VCaP (cell line): ENCODE measurements at regions not wholly inside any gene's neighbourhood (a gene's known extent, or its start where the extent isn't known, plus 50 kb on each side); places are given as distances from the start of the nearest gene placed in this dataset.

Experiments
- H3K27ac ChIP-seq: fragments of 450-650 bp; 2 replicates; pipeline ENCODE4 v1.5.1; 2017
- TF ChIP-seq, protein P1 (sequence below): fragments of 450-650 bp; conservative IDR thresholded peaks from 2 replicates; pipeline ENCODE4 v1.5.1; 2017; ENCODE audit warnings: mild to moderate bottlenecking, moderate library complexity

DNA sequence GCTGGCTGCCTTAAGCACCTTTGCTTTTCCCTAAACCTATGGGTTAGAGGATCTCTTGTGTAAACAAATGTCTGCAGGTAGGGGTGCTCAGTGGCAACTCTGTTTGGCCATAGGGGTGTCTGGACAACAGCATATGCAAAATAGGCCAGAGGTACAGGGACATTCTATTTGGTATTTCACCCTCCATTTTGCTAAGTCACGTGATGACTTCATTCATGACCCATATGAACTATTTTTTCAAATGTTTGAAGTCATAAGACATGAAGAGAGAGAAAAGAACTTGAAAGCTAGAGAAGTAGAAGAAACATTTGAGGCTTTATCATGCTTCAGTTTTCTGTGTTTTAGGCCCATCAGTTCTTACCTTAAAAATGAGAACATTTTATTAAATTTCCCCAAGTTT lies 370.2 kb downstream of the GADD45G start:
- no peak overlapping the region for H3K27ac ChIP-seq
- TF ChIP-seq, protein P1, sequence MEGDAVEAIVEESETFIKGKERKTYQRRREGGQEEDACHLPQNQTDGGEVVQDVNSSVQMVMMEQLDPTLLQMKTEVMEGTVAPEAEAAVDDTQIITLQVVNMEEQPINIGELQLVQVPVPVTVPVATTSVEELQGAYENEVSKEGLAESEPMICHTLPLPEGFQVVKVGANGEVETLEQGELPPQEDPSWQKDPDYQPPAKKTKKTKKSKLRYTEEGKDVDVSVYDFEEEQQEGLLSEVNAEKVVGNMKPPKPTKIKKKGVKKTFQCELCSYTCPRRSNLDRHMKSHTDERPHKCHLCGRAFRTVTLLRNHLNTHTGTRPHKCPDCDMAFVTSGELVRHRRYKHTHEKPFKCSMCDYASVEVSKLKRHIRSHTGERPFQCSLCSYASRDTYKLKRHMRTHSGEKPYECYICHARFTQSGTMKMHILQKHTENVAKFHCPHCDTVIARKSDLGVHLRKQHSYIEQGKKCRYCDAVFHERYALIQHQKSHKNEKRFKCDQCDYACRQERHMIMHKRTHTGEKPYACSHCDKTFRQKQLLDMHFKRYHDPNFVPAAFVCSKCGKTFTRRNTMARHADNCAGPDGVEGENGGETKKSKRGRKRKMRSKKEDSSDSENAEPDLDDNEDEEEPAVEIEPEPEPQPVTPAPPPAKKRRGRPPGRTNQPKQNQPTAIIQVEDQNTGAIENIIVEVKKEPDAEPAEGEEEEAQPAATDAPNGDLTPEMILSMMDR = no peak

DNA sequence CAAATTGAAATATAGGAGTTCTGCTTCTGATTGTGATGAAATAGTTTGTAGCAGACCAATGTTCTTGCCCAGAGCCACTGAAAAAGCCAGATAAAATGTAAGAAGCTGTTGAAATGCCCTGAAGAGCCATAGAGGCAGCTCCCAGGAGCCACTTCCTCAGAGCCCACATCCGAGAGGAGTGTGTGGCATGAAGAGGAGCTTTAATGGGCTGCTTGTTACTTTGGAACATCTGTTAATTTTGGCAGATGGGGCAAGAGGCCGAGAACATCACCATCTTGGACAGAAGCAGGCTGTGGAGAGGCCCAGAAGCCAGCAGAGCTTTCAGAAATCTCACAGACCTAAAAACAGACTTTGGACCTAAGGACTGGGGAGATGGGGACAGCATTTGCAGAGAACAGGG lies 370.8 kb downstream of the GADD45G start:
- TF ChIP-seq, protein P1 = no peak
- H3K27ac ChIP-seq = no peak overlapping the region

DNA sequence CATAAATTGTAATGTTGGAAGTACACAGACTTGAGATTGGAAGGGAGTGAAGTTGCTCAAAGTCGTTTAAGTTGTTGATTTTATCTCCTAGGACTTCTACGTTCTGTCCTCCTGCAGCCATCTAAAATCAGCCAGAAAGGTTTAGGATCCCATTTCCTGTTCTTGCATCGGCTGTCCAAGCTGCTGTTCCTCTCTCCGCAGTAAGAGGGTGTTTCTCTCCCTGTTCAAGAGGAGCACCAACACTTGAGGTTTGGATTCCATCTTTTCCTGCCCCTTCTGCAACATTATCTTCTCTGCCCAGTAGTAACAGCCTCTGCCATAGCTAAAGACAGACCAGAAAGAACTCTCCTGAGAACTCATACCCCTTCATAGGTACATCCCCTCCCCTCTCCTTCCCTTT lies 373.4 kb downstream of the GADD45G start:
- TF ChIP-seq, protein P1 = peak; percentile 3; the same call in 1 of the 2 replicates
- H3K27ac ChIP-seq = no peak overlapping the region

DNA sequence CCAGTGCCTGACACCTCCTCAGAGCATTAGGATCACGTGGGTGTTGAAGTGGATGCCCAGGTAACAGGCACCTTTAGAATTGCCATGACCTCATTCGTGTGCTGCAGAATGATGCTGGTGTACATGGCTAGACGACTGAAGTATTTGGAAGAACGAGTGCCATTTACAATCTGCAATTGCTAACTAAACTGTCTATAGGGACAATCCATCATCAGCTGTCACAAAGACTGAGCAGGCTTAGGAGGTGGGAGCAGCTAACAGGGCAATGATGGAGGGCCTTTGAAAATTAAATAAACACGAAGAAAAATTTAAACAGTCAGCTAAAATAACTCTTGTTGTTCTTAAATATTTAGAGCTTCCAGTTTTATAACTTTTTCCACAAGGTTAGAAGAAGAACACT lies 375.8 kb downstream of the GADD45G start:
- TF ChIP-seq, protein P1 = no peak
- H3K27ac ChIP-seq = no peak overlapping the region

DNA sequence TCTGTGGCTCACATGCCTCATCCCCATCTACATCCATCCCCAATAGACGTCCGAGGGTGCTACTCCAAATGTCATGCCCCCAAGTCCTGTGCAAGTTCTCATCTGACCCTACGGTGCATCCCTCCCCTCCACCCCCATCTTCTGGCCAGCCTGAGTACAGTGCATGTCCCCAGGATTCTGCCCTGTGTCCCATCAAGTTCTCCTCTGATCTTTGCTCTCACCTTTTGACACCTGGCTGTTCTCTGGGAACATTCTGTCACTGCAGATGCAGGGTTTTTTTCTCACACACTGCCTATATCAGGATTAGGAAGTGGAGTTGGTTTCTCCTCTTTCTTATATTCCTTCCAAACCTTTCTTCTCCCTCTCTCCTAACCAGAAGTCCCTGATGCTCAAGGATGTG lies 377.2 kb downstream of the GADD45G start:
- TF ChIP-seq, protein P1 = no peak
- no peak overlapping the region for H3K27ac ChIP-seq

DNA sequence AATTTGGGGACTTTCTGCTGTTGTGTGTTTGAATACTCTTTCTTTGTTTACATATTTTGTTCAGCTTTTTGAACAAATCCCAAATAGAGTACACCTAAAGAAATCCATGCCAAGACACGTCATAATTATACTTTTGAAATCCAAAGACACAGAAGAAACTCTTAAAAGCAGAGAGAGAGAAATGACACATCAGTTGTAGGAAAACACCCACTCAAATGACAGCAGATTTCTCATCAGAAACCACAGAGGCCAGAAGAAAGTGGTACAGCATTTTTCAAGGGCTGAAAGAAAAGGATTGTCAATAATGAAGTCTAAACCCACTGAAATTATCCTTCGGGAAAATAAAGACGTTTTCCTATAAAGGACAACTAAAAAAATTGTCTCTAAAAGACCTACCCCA lies 378.6 kb downstream of the GADD45G start:
- TF ChIP-seq, protein P1 = no peak

DNA sequence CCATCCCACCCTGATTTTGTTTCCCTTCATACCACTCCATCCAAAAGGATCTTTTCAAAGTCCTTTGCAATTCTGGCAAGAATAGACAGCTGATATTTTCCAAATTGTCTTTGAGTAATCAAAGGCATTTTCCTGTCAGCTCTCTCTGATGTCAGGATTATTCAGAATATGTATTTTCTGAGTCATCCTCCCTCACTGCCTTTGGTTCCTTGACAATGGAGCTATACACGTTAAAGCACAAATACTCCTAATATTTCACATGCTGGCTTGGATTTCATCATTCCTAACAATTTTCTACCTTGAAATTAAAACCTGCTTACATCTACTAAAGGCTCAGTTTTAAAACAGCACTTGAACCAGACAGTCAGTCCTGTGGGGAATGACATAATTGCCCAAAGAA lies 379.4 kb downstream of the GADD45G start:
- H3K27ac ChIP-seq = no peak overlapping the region
- TF ChIP-seq, protein P1 = no peak

More for the DNA sequence above, 378.6 kb downstream of the GADD45G start:
- H3K27ac ChIP-seq = peak overlapping the region; percentile 9

DNA sequence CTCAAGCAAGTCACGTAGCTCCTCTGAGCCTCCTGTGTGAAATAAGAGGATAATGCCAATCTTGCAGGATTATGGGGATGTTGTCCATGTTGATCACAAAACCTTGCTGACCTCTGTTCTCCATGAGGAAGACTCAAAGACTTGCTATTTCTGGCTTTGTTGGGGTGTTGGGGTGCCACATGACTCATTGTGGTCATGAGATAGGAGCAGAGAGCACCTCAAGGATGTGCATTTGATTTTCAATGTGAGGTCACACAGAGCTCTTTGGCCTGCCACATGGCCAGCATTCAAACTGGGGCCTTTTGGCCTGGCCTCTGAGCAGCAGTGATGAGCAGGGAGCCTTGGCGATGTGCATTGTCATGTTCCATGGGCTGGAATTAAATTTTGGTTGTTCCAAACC lies 380.3 kb downstream of the GADD45G start:
- TF ChIP-seq, protein P1 = no peak
- H3K27ac ChIP-seq = no peak overlapping the region
